Mucosa of stomach (tissue), 1 donor: ENCODE measurements at regions not wholly inside any gene's neighbourhood (a gene's known extent, or its start where the extent isn't known, plus 50 kb on each side); places are given as distances from the start of the nearest gene placed in this dataset.
A peak's percentile ranks its signal among the peaks of the same experiment; 100 is the strongest.

Experiments
- H3K27me3 ChIP-seq: one replicate; pipeline ENCODE4 v1.7.0; 2013; ENCODE audit warnings: mild to moderate bottlenecking, low read length; ENCODE audit not compliant: control insufficient read depth, insufficient read depth
- H3K36me3 ChIP-seq: one replicate; pipeline ENCODE4 v1.7.0; 2013; ENCODE audit warnings: low read length; ENCODE audit not compliant: control insufficient read depth, insufficient read depth
- H3K4me1 ChIP-seq: one replicate; pipeline ENCODE4 v1.7.0; 2013; ENCODE audit warnings: mild to moderate bottlenecking, low read length; ENCODE audit not compliant: control insufficient read depth, insufficient read depth
- H3K4me3 ChIP-seq: one replicate; pipeline ENCODE4 v1.7.0; 2013; ENCODE audit warnings: low read length
- H3K9ac ChIP-seq: one replicate; pipeline ENCODE4 v1.7.0; 2013; ENCODE audit warnings: mild to moderate bottlenecking, low read length, moderate library complexity
- H3K9me3 ChIP-seq: one replicate; pipeline ENCODE4 v1.7.0; 2013; ENCODE audit warnings: mild to moderate bottlenecking, low read length, moderate library complexity; ENCODE audit not compliant: control insufficient read depth
- donor health status: Pancreatic carcinoma.

DNA sequence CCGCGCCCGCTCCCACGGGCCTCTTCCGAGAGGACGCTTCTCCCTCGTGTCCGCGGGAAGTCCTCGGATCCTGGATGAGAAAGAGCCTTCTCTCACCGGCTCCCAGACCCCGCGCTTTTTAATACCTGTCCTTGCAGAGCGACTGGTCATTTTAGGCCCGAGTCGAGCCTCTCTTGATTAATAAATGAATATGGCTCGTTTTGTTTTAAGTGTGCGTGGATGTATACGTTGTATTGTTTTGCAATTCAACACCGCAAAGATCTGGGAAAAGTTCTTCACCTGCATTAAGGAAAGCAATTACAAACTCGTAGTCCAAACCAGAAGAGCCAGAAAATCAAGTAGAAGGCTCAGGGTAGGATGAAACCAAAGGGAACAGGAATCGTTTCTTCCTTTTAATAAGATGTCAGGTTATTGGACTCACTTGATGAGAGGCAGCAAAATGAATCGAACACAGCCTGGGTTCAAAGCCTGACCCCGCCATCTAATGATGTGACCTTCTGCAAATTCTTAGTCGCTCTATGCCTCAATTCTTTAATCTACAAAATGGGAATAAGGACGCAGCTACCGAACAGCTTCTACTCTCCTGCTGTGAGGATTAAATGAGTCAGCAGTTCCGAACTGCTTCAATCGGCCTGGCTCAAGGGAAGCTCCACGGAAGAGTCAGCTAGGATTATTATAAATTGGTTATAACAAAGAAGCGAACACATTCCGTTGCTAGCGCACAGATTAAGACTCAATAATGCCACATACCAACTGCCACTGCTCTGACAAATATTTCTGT lies 277.8 kb upstream of the NEBL start:
- no peaks in the 10 kb centered on the region for H3K36me3 ChIP-seq
- H3K27me3 ChIP-seq: no peaks in the 10 kb centered on the region
- peak overlapping the region; percentile 20 for H3K4me3 ChIP-seq
- H3K9ac ChIP-seq: peak overlapping the region; percentile 52
- no peaks in the 10 kb centered on the region for H3K4me1 ChIP-seq
- H3K9me3 ChIP-seq: no peaks in the 10 kb centered on the region

DNA sequence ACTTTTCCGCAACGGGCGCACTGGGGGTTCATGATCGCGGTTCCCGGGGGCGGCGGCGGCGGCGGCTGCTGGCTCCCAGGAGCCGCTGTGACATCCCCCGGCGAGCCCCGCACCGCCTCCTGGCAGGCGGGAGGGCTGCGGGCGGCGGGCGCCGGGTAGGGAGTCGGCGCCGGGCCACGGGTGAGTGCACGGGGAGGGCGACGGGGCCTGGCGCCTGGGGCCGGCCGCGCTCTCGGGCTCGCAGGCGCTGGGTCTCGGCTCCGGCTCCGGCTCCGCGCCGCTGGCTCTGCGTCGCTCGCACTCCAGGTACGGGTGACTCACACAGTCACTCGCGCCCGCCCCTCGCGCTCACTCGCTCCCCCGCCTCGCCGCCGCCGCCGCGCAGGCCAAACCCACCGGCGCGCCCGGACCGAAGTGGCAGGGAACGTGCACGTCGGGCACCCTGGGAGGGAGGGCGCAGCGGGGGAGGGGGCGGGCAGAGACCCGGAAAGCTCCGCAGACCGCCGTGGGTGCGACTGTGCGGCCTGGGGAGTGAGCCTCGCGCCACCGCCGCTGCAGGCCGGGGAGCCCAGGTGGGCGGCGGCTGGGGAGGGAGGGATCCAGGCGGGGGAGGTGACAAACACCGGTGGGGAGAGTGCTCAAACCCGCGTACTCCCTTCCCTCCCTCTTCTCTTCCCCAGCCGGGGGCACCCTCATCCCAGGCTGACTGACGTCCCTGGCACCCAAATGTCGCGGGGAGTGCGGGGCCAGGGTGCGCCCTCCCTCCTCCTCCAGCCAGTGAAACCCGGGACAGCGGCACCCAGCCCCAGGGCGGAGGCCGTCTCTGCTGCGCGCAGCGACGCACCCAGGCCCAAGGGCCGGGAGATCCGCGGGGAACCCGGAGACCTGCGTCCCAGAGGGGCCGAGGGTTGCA lies 276.9 kb upstream of the NEBL start:
- peak overlapping the region; percentile 60 for H3K9ac ChIP-seq
- no peaks in the 10 kb centered on the region for H3K9me3 ChIP-seq
- H3K36me3 ChIP-seq: no peaks in the 10 kb centered on the region
- H3K4me3 ChIP-seq: peak overlapping the region; percentile 20
- no peaks in the 10 kb centered on the region for H3K27me3 ChIP-seq
- H3K4me1 ChIP-seq: no peaks in the 10 kb centered on the region

DNA sequence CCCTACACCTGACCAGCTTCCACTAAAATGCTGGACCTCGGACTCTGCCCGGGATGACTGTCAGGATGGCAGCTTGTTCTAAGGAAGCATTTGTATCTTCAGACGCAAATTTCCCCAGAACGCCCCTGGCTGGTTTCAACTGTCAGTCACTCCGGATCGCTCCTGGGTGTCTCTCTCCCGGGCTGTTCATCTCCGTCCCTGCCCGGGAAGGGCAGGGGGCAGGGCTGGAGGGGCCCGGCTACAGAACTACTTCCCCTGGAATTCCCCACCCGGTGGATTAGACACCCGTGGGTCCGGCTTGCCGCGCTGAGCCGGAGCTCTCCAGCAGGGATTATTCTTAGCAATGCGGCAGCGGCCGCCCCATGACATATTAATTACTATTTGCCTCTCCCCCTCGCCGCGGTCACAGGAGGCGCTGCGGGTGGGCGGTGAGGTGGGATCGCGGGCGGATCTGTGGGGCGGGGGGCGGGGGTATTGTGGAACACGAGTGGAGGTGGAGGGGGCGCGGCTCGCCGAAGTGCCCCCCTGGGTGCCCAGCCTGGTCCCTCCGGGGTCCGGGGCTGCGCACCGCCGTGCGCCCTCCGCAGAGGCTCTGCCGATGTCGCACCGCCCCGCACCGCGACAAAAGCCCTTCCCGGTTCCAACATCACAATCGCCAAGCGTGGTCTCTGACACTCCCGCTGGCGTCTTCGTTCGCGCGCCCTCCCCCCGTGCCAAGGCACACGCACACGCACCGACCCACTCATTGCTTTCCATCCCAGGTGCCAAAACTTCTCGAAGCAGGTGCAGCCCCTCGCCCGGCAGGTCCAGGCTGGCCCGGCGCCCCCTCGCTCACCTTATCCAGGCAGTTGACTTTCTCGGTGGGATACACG lies 276.1 kb upstream of the NEBL start:
- Histone ChIP-seq H3K4me1 (no peaks in the 10 kb centered on the region), H3K27me3 (no peaks in the 10 kb centered on the region), H3K36me3 (no peaks in the 10 kb centered on the region), H3K4me3 (peak overlapping the region; percentile 31), H3K9ac (peak overlapping the region; percentile 60), H3K9me3 (no peaks in the 10 kb centered on the region)

GRCh38 chr10:21172542-21172929 lies 275.4 kb upstream of the NEBL start:
- no peaks in the 10 kb centered on the region for H3K4me1 ChIP-seq

GRCh38 chr10:21171936-21172541 lies 274.9 kb upstream of the NEBL start:
- no peak overlapping the region for H3K4me3 ChIP-seq

More at GRCh38 chr10:21172542-21172929, 275.4 kb upstream of the NEBL start:
- Histone ChIP-seq H3K36me3 (no peaks in the 10 kb centered on the region), H3K4me3 (peak overlapping the region; percentile 31), H3K9me3 (no peaks in the 10 kb centered on the region), H3K27me3 (no peaks in the 10 kb centered on the region), H3K9ac (peak overlapping the region; percentile 60)

DNA sequence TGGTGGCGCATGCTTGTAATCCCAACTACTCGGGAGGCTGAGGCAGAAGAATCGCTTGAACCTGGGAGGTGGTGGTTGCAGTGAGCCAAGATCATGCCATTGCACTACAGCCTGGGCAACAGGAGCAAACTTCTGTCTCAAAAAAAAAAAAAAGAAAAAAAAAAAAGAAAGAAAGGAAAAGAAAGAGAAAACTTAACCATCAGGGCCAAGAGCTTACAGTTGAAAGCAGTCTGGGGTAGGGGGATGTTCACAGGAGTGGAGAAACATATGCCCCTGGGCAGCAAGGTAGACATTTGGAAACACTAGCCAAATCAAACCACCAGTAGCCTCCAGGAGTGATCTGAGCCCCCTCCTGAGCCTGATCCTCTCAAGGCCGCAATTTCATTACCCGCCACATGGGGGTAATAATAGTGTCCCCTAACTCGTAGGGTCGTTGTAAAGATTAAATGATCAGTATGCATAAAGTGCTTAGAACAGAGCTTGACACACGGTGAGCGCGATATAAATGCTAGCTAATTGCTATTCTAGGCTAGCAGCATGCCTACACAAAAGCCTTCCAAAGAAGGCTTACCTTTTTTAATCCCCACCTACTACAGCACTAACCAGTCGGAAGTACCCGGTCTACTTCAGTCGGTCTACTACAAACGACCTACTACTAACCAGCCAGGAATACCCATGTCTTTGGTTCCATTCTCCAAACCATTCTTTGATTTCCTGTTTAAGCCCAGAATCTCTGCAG lies 274.3 kb upstream of the NEBL start:
- Histone ChIP-seq H3K9ac (no peak overlapping the region), H3K4me3 (no peak overlapping the region), H3K27me3 (no peaks in the 10 kb centered on the region)

More at GRCh38 chr10:21171936-21172541, 274.9 kb upstream of the NEBL start:
- Histone ChIP-seq H3K27me3 (no peaks in the 10 kb centered on the region), H3K9me3 (no peaks in the 10 kb centered on the region), H3K4me1 (no peaks in the 10 kb centered on the region), H3K9ac (no peak overlapping the region), H3K36me3 (no peaks in the 10 kb centered on the region)

DNA sequence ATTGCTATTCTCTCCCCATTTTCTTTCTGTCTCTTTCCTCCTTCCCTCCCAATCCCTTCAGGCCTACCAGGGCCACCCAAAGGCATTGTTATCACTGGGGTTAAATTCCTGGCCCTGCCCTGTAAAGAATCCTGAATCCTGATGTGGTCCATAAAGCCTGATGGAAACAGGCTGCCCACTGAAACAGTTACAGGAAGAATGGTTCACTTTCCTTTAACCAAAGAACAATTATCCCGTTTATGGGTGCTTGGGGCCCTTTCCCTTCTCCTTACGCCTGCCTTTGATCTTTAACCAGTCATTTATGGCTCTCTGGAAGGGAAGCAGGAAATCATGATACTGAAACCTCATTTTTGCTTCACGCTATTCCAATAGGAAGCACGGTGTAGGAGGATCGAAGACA lies 273.1 kb upstream of the NEBL start:
- H3K4me3 ChIP-seq: no peak overlapping the region
- no peaks in the 10 kb centered on the region for H3K27me3 ChIP-seq
- no peak overlapping the region for H3K9ac ChIP-seq
- no peaks in the 10 kb centered on the region for H3K9me3 ChIP-seq
- no peaks in the 10 kb centered on the region for H3K36me3 ChIP-seq
- no peaks in the 10 kb centered on the region for H3K4me1 ChIP-seq

More for the DNA sequence above, 274.3 kb upstream of the NEBL start:
- Histone ChIP-seq H3K4me1 (no peaks in the 10 kb centered on the region), H3K36me3 (no peaks in the 10 kb centered on the region), H3K9me3 (no peaks in the 10 kb centered on the region)

GRCh38 chr10:21169271-21169670 lies 272.2 kb upstream of the NEBL start:
- Histone ChIP-seq H3K36me3 (no peaks in the 10 kb centered on the region), H3K4me1 (no peaks in the 10 kb centered on the region), H3K4me3 (no peak overlapping the region), H3K9ac (no peak overlapping the region), H3K9me3 (no peaks in the 10 kb centered on the region), H3K27me3 (no peaks in the 10 kb centered on the region)

GRCh38 chr10:21167288-21168010 lies 270.3 kb upstream of the NEBL start:
- Histone ChIP-seq H3K9ac (peak overlapping the region; percentile 45), H3K36me3 (no peaks in the 10 kb centered on the region), H3K4me3 (no peak overlapping the region)

GRCh38 chr10:21166557-21167287 lies 269.6 kb upstream of the NEBL start:
- Histone ChIP-seq H3K27me3 (no peaks in the 10 kb centered on the region), H3K36me3 (no peaks in the 10 kb centered on the region), H3K9me3 (no peaks in the 10 kb centered on the region), H3K4me1 (no peaks in the 10 kb centered on the region), H3K4me3 (no peak overlapping the region), H3K9ac (peak overlapping the region; percentile 45)

More at GRCh38 chr10:21167288-21168010, 270.3 kb upstream of the NEBL start:
- Histone ChIP-seq H3K9me3 (no peaks in the 10 kb centered on the region), H3K4me1 (no peaks in the 10 kb centered on the region), H3K27me3 (no peaks in the 10 kb centered on the region)
